Activated naive CD4-positive, alpha-beta T cell treated with Interleukin-2 at 50 U/mL for 16 hours (primary cell): ENCODE measurements at regions not wholly inside any gene's neighbourhood (a gene's known extent, or its start where the extent isn't known, plus 50 kb on each side); places are given as distances from the start of the nearest gene placed in this dataset.

Source experiments
- DNase-seq: peaks from one replicate; pipeline ENCODE4 v3.0.0-alpha.2; 2020

DNA sequence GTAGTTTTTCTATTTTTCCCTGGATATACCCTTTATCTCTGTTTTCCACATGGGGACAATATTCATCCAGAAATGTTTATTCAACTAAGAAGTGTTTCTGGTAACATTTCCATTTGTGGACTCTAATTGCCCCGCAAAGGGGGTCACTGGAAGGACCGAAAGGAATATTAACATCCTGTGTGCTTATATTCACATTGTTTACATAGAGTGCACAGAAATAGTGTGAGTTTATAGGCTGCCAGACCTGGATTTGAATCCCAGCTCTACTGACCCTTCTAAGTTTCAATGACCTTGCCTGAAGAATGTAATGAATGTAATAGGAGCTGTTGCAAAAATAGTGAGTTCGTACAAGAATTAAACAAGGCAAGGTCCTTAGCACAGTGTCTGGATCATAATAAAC lies 152.9 kb upstream of the NCKAP5 start:
- no peak for DNase-seq

- no peak for DNase-seq
These were observed 154.9 kb upstream of the NCKAP5 start for GRCh38 chr2:133723133-133723532.

GRCh38 chr2:133726973-133727372 lies 158.7 kb upstream of the NCKAP5 start:
- no peak for DNase-seq

DNA sequence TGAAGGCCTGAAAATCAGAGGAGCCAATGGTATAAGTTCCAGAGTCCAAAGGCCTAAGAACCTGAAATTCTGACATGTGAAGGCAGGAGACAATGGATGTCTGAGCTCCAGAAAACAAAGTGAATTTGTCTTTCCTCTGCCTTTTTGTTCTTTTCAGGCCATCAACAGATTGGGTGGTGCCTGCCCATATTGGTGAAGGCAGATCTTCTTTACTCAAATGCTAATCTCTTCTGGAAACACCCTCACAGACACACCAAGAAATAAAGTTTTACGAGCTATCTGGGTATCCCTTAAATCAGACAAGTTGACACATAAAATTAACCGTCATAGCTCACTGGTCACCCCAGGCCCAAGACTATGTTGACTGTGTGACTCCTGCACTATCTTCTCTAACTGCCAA lies 163.8 kb upstream of the NCKAP5 start:
- DNase-seq = no peak

- DNase-seq = no peak
These were observed 165.0 kb upstream of the NCKAP5 start for GRCh38 chr2:133732982-133733900.

DNA sequence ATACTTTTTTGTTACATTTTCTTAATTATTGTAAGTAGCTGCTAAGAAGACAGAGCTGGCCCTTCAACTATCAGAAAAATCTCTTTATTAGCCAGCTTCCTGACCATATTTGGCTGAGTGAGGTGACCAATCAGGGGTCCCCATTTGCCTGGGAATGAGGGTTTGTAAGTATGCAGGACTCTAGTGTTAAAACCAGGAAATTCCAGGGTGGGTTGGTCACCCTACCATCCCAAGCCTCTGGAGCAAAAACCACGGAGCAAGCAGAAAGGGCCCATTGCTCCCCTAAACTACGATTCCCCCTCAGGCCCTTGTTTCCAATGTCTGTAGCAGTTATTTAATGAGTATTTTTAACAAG lies 165.6 kb upstream of the NCKAP5 start:
- no peak for DNase-seq

GRCh38 chr2:133734716-133735495 lies 166.6 kb upstream of the NCKAP5 start:
- no peak for DNase-seq

- DNase-seq = no peak
These were observed 168.4 kb upstream of the NCKAP5 start for GRCh38 chr2:133736674-133737073.

DNA sequence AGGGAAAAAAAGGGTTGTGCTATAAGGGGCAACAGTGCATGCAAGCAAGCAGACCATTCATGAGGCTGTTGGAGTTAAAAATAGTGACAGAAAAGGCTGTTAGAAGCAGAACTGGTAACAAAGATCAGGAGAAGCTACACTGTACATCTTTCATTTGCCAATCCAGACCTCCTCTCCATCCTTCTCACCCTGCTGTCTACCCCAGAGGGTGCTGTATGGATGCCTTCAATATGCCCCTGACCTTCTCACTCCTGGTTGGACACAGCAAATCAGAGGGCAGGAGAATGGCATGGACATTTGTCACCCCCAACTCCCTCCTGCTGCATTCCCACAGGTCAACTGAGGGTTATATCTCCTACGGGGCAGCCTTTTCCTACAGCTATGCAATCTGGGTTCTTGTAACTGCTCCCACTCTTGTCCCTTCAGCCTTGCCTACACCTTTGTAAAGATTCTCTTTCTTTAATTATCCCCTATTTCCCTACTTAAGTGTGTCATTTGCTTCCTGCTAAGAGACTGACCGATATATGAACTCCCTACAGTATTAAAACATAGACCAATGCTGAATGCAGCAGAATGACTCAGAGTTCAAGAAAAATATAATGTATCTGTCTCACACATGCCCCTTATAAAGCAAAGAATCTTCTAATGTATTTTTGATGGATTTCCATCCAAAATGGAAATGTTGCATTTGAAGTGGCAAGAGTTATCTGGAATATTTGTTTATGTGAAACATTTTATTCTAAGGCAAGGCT lies 169.2 kb upstream of the NCKAP5 start:
- no peak for DNase-seq

DNA sequence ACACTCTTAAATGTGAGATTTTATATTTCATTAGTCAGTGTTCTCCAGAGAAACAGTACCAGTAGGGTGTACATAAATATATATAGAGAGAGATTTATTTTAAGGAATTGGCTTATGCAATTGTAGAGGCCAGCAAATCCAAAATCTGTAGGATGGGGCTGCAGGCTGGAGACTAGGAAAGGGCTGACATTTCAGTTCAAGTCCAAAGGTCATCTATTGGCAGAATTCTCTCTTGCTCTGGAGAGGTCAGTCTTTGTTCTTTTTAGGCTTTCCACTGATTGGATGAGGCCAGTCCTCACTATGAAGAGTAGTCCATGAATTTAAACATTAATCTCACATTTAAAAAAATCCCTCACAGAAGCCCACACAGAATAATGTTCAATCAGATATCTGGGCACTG lies 170.8 kb upstream of the NCKAP5 start:
- no peak for DNase-seq

- DNase-seq = no peak
These were observed 172.2 kb upstream of the NCKAP5 start for GRCh38 chr2:133740500-133740899.

- no peak for DNase-seq
These were observed 179.9 kb upstream of the NCKAP5 start for GRCh38 chr2:133748007-133748700.

GRCh38 chr2:133753665-133754064 lies 185.4 kb upstream of the NCKAP5 start:
- no peak for DNase-seq

DNA sequence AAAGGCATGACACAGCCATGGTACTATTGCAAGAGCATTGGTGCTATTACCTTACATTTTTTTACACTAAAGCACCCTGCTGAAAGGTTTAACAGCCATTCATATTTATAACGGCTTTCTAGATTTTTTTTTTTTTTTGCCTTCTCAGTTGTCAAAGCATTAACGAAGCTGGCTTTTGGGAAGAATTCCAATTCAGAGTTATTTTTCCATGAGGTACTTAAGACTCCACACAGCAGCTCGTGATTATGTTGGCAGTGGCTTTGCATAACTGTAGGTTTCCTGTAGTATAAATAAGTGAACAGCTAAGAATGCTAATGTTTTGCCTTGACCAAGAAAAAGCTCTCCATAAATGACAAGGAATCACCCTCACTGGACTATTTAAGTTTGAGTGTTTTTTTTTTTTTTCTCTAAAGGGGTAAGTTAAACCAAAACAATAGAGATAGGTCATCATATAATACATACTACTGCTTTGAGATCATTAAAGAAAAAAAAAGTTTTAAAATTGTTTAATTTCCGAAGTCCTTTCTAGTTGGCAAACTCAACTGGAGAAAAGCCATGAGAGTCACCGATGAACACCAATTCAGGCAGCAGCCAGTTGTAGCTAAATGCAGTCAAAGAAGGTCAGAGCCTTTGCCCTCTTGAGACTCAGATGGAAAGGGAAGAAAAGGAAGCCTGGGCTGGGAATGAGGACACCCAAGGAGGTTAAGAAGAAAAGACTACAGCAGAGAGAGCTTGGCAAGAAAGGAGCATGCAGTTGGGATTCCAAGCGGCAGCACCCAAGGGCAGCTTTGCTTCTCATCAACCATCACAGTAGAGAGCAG lies 187.4 kb upstream of the NCKAP5 start:
- DNase-seq = no peak

DNA sequence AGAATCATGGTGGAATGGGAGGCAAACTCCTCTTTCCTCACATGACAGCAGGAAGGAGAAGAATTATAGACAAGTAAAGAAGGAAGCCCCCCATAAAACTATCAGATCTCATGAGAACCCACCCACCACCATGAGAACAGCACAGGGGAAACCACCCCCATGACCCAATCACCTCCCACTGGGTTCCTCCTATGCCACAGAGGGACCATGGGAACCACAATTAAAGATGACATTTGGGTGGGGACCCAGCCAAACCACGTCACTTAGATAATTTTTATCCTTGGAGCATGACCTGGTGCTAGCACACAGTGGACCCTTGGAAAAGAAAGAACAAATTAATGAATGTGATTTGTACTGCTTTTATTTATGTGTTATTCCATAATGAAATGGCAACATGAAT lies 188.6 kb upstream of the NCKAP5 start:
- DNase-seq = no peak

GRCh38 chr2:133760376-133760775 lies 192.1 kb upstream of the NCKAP5 start:
- no peak for DNase-seq

DNA sequence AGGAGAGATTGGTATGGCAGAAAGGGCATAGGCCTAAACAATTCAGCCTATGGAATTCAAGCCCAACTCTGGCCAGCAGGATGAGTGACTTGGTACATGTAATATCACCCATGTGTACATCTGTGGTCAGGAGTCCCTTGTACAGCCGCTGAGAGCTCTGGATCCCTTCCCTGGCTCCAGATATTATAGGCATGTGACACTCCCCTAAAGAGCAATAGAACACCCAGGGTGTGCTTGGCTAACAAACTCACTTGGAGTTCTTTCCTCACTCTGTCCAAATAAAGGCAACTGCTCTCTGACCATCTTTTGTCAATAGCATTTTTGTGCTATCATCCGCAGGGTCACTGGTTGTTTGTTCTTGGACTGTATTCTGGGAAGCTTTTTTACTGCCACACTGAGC lies 197.4 kb upstream of the NCKAP5 start:
- DNase-seq = no peak

GRCh38 chr2:133766164-133766832 lies 198.0 kb upstream of the NCKAP5 start:
- DNase-seq = no peak

GRCh38 chr2:133768256-133768655 lies 200.0 kb upstream of the NCKAP5 start:
- no peak for DNase-seq

- DNase-seq = no peak
These were observed 200.6 kb upstream of the NCKAP5 start for GRCh38 chr2:133768658-133769435.
